ENCODE measurements at regions not wholly inside any gene's neighbourhood (a gene's known extent, or its start where the extent isn't known, plus 50 kb on each side); places are given as distances from the start of the nearest gene placed in this dataset.
A peak's percentile ranks its signal among the peaks of the same experiment; 100 is the strongest.

DNA sequence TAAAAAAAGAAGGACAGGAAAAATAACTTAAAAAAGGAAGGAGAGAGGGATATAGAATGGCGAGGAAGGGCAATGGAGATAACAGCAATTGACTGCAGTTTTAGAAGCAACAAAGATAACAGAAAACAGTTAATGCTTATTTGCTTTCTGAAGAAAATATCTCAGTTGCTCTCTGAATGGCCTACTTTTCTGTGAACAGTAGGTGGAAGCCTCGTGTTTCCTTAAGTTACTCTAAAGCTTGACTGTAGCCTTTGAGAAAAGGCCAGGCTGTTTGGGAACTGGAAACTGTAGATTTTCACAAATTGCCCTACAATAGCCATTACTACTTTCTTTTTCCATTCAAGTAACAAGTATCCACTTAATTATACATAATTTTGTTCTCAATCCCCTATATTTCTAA is 404.5 kb downstream of the YTHDC2 start:
- no peak for DNase-seq

DNA sequence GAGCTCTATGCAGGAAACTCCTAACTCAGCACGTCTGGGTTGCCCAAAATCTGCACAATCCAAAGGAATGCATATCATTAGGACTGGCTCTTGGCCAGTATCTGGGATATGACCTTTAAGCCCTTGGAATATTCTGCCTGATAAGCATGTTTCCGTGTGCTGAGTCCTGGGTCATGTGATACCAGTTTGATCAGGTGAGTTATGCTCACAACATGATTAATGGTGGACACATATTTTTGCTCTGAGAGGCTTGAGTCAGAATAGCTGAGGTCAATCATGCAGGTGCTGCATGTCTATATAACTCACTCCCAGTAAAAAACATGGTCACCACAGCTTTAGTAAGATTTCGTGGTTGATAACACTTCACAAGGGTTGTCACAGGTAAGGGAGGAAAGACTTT is 408.8 kb downstream of the YTHDC2 start:
- DNase-seq = no peak

DNA sequence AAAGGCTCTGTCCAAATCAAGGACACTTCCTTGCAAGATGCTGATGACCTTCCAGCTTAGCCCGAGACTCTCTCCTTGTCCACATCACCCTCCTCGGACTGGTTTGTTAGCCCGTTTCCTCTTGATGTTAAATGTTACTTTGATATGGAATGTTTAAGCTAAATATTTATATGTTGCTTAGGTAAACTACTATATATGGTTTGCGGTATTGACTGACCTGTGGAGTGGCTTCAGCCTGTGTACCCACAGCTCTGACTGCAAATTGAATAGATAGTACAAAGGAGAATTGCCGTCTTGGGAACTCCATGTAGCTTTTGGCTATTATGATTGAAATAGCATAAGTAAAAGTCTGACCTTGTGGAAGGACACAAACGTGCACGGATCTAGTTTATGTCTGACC is 422.0 kb downstream of the YTHDC2 start:
- no peak for DNase-seq

- DNase-seq = no peak
Measured at GRCh38 chr5:113937301-113937700, 423.8 kb downstream of the YTHDC2 start.

DNA sequence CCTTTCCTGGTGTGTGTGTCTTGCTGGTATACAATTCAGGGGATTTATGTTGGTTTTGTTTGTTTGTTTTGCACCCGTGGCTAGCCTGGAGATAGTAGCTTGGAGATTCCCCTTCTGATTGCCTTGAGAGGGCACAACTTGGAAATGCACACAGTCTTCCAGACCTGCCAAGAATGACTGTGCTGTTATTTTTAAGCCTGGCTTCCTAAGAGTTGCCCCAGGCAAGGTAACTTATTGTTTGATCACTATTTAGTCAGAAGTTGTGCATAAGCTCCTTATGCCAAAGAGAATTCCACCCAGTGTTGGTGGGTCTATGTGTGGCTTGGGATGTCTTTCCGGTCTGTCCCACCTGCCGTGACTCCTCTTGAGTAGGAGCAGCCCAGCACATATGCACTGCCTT is 421.9 kb upstream of the KCNN2 start:
- DNase-seq = no peak

DNA sequence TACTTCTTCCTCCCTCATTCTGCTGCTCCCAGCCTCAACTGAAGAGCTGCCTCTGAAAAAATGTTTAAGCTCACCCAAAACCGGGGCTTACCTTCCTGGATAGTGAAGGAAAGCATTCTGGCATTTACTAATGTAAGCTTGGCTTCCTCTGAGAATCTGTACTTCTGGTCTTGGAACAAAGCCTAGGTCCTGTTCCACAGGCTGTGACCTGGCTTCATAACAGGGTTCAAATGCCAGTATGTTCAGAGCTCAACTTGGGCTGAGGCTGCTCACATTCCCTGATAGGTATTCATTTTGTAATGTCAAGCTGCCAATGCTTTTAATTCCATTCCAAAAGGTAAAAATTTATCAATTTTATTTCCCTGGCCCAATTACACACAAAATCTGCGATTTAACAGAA is 411.7 kb upstream of the KCNN2 start:
- no peak for DNase-seq

DNA sequence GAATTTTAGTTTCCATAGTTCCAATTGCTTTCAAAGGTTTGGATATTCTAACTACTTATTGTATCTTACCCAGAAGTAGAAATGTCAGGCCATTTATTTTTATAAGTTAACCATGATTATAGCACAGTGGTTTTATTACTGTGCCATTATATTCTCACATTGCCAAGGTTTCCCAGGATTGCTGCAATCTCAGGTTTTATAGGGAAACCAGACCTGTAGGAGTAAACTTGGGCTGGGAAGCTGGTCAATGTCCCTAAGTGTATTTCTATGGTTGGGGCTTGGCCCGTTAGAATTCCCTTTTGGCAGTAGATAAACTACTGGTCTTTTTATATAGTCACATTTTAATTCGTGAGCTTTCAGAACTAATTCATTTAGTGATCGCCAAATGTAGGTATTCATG is 396.6 kb upstream of the KCNN2 start:
- no peak for DNase-seq

DNA sequence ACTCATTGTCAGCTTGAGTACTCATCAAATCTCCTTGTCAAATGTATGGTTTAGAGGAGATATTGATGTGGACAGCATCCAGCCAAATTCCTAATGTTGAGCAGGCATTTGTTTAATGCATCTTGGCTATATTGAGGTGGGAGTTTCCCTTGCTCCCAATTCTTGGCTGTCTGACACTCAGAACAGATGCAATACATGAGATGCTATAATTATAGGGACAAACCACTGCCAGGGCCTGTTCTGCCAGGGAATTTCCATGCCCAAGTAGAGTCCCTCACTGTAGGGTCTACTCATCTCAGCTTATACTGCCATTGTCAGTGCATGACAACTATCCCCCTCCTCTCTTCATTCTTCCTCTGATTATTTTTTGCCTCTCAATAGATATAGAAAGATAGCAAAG is 392.0 kb upstream of the KCNN2 start:
- DNase-seq = no peak

DNA sequence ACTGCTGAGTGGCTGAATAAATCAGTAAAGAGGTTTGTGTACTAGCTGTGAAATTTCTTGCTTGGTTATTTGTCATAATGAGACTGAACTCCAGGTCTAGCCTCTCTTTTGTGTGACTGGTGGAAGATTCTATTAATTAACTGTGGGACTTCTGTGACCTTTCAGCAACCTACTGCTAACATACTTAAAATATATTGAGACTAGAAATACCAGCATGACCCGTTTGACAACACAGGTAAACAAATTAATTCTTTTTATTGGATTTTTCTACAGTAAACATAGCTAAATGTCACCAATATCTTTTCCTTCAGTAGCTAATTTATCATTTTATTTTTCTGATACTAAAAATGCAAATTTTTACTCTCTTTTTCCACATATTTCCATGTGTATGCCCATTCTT is 390.4 kb upstream of the KCNN2 start:
- no peak for DNase-seq

- no peak for DNase-seq
Measured at GRCh38 chr5:113974976-113975375, 386.9 kb upstream of the KCNN2 start.

GRCh38 chr5:113984928-113985327 is 376.9 kb upstream of the KCNN2 start:
- DNase-seq = no peak

GRCh38 chr5:113985505-113985904 is 376.4 kb upstream of the KCNN2 start:
- DNase-seq = no peak

GRCh38 chr5:113989278-113989912 is 372.5 kb upstream of the KCNN2 start:
- DNase-seq = no peak

DNA sequence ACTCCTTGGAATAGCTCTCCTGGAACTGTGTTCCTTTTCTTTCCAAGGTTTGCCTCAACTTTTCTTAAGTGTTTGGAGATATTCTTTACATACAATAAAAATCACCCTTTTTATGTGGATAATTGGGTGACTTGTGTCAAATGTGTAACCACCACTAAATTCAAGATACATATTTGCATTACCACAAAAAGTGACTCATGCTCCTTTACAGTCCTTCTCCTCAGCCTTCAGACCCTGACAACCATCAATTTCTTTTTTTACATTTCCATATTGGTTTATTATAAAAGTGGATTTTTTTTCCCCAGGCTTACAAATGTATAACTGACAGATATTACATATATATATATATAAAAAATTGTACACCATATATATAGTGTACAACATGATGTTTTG is 372.0 kb upstream of the KCNN2 start:
- no peak for DNase-seq

- DNase-seq = no peak
Measured at GRCh38 chr5:114001076-114001475, 360.8 kb upstream of the KCNN2 start.

GRCh38 chr5:114006582-114006981 is 355.3 kb upstream of the KCNN2 start:
- DNase-seq = no peak

DNA sequence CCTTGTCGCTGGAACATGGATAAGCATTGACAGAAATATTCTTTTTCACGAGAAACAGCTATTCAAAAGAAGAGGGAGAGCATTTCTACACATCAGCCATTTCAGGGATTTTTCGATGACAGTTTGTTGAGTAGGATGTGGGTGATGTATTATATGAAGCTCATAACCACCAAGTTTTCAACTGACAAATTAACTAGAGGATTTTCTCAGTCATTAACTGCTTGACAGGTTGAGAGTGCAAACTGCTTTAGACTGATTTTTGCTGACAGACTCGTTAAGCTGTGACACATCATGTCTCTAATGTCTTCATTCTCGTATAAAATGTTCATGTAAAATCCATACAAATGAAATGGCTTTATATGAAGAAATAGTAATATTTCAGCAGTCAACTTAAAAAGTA is 354.2 kb upstream of the KCNN2 start:
- DNase-seq = no peak

DNA sequence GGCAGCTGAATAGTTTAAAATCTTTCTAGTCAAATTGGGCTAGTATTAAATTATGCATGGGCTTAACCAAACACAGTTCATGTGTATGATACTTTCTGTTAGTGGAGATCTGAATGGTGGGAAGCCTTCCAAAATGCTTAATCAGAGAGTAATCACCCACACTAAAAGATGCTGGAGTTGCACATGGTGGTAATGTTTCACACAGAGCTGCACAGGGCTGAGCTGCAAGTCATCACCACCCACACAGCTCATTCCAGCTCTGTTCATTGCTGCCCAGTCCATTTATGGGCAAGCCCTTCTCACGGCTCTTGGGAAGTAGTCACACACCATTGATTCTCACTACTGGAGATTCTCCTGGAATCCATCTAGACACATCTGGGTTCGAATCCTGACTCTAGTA is 351.5 kb upstream of the KCNN2 start:
- DNase-seq = peak; percentile 57

- no peak for DNase-seq
Measured at GRCh38 chr5:114018186-114018585, 343.7 kb upstream of the KCNN2 start.

GRCh38 chr5:114038756-114039155 is 323.1 kb upstream of the KCNN2 start:
- peak; percentile 79 for DNase-seq

DNA sequence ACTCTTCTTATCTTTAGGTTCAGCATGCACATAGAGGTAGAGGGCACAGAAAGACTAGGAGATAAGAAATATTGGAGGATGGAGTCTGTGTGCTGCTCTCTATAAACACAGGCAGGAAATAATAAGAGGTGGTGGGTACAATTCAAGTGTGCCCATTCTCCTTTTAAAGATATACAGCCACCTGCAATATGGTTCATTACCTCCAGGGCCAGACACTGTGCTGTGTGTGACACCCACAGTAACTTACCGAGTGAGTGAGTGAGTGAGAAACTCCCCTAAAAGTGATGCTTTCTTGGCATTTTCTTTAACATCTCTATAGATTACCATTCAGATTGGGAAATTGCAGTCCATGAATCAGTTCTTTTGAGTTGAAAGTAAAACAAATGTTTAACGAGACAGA is 311.8 kb upstream of the KCNN2 start:
- no peak for DNase-seq

DNA sequence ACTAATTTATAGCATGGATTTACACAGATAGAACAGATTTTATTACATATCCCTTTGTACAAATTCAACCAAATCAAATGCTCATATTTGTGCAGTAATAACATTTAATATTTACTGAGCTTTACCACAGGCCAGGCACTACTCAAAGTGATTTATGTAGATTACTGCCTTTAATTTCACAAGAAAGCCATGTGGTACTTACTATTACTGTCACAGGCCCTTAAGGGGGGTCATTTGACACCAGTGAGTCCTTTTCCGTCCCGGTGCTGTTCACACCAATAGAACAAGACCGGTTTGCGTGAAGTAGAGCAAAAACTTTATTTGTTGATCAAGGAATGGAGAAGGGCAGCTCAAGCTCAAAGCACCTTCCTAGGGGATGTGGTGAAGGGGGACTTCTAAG is 308.5 kb upstream of the KCNN2 start:
- no peak for DNase-seq

- DNase-seq = no peak
Measured at GRCh38 chr5:114054594-114054993, 307.3 kb upstream of the KCNN2 start.

GRCh38 chr5:114055318-114056184 is 306.3 kb upstream of the KCNN2 start:
- peak; percentile 86 for DNase-seq

DNA sequence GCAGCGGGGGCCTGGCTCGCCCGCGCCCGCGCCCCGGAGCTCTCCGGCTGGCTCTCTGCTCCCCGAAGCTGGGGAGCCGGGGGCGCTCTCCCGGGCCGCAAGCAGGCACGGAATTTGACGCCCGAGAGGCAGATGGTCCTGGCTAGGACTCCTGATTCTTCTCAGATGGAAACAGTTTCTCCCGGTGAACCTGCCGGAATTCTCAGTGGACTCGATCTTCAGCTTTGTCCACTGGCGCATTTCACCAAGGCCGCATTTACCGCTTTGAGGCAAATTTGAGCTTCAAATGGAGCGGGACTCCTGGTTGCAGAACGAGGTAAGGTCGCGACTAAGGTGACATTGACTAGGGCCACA is 305.7 kb upstream of the KCNN2 start:
- DNase-seq = no peak
